Activated CD4-positive, alpha-beta T cell treated with anti-CD3 and anti-CD28 coated beads for 24 hours (primary cell): ENCODE measurements at regions not wholly inside any gene's neighbourhood (a gene's known extent, or its start where the extent isn't known, plus 50 kb on each side); places are given as distances from the start of the nearest gene placed in this dataset.

Experiments used
- DNase-seq, 2 donors: peaks; one replicate each; pipeline ENCODE4 v3.0.0-alpha.2; 2020; ENCODE audit warnings: low read depth in 2 of 2

DNA sequence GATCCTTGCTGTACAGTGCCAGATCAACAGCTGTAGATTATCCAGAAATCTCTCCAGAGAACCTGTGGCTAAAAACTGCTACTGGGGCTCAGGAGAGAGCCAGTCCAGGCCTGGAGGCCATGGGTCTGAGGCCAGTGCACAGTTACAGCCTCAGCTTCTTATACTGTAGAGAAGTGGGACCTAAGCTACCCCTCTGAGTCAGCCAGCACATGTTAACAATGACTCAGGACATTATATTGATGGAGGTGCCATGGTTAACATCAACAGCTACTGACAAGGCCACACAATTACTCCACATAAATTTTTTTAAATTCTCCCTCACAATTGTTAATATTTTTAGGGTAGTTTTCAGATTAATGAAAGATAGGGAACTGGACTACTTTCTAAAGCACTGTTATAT lies 138.5 kb downstream of the RBM26 start:
- no peak for DNase-seq

DNA sequence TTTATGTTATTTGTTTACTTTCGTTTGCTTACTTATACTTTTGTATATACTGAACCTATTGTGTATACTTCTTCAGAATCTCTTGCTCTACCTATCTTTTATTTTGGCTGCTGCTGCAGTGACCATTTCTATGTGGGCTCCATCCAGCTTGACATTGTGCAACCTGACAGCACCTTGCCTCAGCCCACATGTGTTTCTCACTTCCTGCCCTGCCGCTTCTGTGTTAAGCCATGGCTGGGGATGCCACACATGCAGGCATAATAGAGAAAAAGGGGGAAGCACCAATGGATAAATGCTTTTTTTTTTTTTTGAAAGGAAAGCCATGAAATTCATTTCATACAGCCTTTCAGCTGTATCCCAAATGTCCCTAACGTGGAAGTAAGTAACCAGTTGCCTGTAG lies 147.6 kb downstream of the RBM26 start:
- no peak for DNase-seq

DNA sequence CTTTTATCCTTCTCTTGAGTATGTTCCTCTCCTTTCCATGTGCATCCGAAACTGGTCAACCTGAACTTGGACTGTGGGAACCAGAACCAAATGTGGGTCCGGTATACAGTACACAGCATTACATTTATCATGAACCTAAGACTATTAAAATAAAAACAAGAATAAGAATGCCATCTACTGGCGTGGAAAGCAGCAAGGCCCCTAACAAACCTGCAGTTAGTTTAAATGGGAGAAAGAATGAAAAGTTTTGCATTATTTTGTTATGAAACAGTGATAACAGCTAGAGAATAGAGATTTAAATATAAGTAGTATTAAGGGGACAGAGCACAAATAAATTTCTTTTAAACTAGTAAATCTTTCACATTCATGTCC lies 159.5 kb downstream of the RBM26 start:
- no peak for DNase-seq

DNA sequence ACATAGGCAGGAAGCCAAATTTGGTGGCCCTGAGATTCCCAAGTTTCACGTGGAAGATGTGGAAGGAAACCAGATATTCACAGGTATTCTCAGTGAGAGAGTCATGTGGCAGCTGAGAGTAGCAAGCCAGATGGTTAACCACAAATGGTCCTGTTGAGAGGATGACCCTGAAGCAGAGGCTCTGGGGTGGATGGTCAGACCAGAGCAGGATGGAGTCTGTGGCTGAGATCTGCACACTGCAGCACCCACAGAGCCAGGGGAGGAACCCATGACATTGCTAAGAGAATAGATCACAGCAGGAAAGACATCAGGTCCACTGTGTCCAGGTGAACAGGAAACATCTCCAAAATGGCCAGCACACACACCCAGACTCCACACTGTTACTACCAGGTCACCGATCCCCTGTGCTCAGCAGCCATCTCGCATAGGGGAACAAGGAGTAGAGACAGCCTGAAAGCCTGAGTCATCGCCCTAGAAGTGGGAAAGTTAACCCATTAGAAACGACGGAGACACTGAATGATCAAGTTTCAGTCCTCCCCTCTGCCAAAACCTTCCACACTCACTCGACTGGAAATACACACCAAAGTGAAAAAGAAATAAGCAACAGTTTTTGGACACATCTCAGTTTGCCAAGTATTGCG lies 160.0 kb downstream of the RBM26 start:
- no peak for DNase-seq

DNA sequence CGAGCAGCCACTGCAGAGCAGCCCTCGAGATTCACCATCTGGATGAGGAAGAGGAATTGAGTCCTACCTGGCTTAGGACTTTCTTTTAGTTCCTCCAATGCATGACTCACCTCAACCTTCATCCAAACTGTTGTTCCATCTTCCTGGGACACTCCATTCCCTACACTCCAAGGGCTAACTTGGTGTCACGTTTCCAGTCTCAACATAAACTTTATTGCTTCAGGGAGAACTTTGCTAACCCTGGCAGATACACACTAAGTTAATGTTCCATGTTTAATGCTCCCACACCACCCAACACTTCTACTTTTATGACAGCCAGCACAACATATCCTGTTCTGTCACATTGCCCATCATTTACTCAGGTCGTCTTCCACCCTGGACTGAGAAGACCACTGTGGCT lies 164.4 kb downstream of the RBM26 start:
- no peak for DNase-seq

DNA sequence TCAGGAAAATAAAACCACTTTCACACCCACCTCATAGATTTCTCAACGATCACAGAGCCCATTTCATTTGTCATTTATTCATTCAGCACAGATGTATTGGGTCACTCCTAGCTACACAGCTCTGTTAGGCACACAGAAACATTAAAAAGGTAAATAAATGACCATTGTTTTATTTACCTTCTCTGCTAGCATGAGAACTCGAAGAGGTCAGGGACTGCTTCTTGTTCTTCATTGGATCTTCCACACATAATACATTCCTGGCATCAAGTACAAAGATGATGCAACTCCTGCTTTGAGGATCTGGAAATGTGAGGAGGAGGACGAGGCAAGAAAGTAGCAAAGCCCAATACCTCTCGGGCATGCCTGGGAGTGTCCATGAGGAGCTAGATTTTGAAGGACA lies 168.1 kb downstream of the RBM26 start:
- no peak for DNase-seq

DNA sequence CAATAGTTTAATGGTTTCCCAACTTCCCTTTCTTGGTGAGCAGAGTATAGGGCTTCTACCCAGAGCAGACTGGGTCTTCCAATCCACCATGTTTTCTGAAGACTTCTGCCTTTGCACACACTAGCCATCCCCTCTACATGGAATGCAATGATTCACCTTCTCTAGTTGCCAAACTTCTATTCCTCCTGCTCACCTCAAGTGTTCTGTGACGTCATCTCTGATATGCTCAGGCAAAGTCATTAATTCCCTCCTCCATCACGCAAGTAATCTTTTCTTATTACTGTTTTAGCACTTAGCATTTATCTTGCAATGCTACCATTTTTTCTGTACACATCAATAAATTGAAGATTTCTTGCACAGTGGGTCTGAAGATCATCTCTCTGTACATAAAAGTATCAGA lies 174.2 kb downstream of the RBM26 start:
- no peak for DNase-seq

DNA sequence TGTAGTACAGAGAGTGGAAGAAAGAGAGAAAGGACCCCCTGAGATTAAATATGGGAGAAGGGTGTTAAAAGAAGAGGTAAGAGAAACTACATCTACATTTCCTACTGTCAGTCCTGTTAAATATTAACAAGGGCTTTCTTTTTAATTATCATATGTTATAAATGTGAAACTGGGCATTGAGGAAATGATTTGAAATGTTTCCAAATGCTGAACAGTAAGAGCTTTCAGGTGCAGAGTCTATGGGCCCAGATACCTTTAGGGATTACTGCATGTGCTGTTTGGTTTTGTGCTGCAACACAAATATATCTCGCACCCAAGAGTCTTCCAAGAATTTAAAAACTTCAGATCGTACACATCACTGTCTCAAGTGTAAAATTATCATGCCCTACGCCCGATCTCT lies 176.3 kb downstream of the RBM26 start:
- DNase-seq, result no peak

DNA sequence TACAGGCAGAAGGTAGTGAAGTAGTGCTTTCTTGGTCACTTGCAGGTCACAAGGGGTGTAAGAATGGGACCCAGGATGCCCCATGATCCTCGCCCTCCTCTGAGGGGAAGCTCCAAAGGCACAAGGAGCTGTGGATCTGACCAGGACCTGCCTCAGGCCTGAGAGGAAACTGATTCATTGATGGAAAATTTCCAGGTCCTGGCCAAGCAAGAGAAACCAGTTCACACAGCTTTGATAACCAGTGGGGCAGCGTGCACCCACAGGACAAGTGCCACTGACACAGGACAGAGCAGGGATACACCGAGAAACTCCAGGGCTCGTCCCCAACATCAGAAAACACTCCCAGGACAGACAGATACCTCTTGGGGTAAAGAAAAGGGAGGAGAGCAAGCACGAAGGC lies 177.1 kb downstream of the RBM26 start:
- no peak for DNase-seq

DNA sequence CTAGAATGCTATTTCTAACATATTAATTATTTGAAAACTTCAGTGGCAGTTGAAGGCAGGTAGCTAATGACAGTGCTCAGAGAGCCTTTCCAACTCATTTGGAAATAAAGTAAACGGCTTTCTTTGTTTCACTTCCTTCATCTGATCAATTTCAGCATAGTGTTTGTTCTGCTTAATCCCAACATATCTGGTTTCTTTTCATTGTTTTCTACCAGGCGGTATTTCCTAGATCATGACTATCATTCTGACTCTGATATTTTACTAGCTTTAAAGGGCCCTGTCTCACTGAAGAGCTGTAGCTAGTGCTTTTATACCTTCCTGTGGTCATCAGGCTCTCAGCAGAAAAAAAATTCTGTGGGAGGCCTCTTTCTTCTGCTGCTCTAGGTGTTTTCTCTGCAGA lies 178.6 kb downstream of the RBM26 start:
- DNase-seq, result no peak

DNA sequence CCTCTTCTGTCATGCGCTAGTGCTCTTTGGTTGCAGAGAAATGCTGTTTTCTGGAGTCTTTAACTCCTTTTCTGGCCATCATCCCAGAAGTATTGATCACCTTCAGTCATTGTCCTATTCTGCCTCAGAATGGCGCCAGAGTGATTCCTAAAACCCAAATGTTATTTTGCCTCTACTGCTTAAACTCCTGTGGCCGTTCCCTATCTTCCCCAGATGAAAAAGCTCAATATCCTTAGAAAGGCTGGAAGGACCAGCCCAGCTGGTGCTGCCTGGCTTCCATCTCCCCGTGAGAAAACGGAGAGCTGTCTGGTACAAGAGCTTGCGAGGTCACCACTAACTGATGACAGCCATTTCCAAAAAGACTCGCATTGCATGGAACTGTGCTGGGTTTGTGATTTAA lies 179.1 kb downstream of the RBM26 start:
- DNase-seq, result no peak

DNA sequence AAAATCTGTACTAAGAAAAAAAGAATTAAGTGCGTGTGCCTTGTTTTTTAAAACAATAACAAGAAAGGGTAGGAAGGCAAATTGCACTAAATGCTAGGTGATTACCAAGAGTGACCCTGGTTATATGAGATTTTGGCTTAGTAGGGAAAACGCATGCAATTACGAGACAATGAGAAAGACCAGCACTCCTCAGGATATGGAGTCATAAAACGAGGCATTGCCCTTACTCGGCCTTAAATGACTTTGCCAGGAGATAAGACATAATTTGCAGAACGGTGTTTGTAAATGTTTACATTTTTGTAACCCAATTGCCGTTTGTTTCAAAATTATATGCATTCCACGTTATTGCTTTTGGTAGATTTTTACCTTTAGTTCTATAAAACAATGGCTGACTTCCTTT lies 179.8 kb downstream of the RBM26 start:
- DNase-seq, result no peak

DNA sequence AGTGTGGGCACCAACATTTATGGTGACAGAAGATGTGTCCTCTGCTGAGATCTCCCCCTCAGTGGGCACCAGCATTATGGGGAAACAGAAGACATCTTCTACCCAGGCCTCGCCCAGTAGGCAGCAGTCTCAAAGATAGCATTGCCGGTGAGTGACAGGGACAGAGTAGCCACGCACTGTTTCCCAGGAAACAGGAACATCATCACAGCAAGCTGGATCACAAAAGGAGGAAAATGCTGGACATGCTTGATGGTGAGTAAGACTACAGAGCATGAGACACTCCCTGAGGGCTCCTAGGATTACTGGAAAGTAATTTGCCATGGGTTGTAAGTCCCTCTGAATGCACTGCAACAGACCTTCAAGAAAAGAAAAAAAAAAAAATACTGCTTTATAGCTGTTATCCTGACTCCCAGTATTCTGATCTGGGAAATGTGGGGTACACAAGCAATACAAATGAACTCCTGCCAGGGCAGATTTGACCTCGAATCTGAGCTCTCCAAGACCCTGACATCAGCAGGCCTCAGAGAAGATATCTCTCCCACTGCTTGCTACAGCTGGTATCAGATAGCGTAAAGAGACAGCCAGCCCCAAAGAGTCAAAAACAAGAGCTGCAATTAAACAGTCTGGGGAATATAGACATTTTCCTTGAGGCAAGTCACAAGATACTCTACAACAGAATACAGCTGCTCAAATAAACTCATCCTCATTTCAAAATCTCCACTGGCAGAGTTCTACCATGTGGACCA lies 180.4 kb downstream of the RBM26 start:
- DNase-seq, result no peak

DNA sequence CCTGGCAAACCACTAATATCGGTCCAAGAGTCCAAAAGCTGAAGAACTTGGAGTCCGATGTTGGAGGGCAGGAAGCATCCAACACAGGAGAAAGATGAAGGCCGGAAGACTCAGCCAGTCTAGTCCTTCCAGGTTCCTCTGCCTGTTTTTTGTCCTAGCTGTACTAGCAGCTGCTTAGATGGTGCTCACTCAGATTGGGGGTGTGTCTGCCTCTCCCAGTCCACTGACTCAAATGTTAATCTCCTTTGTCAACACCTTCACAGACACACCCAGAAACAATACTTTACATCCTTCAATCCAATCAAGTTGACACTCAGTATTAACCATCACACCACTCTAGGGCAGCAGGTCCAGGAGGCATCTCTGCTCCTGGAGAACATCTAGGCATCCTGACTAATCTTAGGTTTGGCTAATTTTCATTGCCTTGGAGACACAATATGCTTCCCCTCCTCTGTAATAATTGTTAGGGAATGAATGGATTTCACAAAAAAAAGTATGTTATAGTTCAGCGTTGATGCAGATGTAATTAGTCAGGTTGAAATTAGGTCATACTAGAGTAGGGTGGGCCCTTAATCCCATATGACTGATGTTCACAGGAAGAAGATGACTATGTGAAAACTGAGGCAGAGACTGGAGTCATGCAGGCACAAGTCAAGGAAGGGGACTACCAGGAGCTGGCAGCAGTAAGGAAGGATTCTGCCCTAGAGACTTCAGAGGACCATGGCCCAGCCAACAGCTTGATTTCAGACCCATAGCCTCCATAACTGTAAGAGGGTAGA lies 183.4 kb downstream of the RBM26 start:
- DNase-seq, result no peak

DNA sequence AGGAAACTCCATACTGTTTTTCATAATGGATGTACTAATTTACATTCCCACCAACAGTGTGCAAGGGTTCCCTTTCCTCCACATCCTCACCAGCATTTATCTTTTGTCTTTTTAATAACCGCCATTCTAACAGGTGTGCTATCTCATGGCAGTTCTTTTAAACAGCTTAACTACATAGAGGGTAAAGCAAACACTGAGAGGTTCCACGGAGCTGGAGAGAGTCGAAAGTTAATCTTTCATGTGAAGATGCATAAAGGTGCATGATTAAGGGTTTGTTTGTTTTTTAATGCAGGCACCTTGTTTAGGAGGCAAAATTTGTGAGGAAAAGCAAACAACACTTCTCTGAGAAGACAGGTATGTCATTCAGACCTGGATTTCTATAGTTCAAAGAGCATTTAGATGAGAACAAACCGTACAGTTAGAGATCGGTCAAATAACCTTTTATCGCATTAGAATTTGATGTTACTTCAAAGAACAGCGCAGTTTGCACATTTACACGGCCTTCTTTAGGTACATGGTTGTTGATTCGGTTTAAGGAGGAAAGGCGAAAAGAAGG lies 193.9 kb downstream of the RBM26 start:
- no peak for DNase-seq

DNA sequence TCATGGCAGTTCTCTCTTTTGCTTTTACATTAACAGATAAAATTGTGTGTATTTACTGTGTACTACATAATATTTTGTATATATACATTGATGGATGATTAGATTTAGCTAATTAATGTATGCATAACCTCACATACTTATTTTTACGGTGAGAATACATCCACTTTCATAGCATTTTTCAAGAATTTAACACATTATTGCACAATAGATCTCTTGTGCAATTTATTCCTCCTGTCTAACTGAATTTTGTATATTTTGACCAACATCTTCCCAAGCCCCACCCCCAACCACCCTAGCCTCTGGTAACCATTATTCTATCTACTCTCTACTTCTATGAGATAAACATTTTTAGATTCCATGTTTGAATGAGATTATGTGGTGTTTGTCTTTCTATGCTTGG lies 194.7 kb downstream of the RBM26 start:
- DNase-seq, result no peak

DNA sequence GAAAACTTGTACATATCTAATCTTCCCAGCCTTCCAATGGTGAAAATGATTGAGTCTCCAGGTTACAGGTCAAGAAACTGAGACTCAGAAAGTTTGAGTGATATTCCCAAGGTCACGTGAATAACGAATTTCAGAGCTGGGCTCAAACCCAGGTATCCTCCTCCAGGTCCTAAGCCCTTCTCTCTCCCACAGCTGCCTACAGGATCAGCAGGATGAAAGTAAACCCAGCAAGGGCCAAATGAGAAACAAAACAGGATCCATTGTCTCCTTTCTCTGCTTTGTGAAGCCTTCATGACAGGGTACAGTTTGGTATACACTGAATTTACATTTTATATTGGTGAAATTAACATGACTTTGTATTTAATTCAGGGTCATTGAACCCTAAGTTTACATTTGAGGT lies 208.1 kb downstream of the RBM26 start:
- DNase-seq, result no peak

DNA sequence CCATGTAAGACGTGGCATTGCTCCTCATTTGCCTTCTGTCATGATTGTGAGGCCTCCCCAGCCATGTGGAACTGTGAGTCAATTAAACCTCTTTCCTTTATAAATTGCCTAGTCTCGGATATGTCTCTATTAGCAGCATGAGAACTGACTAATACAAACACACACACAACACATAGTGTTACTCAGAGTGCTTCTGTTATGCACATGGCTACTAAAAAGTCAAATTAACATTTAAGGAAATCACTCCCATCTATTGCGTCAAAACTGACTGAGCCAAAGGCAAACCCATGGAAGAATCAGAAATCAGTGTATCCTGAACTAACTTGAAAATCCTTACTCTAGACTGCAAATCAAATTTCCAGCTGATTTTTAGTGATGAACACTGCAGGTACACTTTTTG lies 209.2 kb downstream of the RBM26 start:
- DNase-seq, result no peak

DNA sequence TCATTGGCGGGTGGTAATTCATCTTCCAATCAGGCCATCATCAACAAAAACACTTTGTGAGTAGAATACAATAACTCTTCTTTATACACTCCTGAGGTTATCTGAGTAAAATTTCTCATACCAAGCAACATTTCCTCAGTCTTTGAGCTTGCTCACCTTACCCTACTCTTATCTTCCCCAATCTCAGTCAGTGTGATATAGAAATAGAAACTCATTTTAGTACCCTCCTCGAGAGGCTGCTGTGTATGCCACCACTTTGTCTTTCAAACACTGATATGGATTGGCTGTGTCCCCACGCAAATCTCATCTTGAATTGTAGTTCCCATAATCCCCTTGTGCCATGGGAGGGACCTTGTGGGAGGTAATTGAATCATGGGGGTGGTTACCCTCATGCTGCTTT lies 209.7 kb downstream of the RBM26 start:
- DNase-seq, result no peak

DNA sequence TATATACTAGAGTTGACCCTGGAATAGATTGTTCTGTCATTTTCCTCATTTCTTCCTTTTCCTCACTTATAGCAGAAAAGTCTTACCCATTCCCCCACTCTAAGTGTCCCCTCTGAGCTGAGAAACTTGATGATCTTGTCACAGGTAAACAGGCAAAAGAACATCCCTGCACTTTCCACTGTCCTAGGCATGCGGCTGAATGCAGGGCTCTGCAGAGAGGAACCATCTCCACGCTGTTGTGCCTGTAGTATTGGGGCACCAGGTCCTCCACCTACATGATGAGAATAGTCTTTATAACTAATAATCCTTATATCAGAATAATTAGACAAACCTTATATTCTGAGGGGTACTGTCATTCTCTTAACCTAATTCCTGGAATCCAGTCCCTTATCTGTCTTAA lies 211.3 kb downstream of the RBM26 start:
- DNase-seq, result no peak

DNA sequence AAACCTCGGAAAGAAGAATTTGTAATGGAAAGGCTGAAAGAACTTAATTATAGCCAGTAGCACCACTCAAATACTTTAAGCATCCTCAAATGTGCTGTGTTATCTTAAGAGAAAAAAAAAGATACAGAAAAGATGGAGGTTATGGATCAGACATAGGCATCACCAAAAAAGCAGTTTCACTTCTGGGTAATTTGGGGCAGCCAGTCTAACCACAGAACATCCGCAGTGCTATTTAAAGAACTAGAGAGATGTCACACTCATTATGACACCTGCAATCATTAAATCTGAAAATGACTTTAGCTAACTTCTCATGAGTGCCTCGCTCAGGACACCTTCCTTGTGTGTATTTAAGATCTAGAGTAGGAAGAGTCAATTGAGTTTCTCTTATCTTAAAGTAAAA lies 211.8 kb downstream of the RBM26 start:
- peak in 1 of 2 donors; percentile 11 for DNase-seq

DNA sequence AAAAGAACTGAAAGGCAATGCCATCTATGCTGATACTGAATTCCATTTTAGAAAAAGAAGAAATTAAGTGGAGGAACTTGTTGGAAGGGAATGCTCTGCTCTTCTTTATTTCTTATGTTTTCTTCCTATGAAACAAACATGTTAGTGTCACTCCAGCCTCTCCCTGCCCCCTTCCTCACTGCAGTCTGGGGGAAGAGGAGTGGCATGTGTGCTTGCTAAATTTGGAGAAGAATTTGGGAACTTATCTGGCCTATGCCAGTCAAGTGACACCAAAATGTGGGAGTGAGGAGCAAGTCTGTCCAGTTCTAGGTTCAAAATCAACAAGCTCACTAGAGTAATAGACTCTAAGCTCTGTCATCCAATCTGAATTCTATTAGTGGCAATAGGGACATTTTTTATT lies 214.6 kb downstream of the RBM26 start:
- no peak for DNase-seq

DNA sequence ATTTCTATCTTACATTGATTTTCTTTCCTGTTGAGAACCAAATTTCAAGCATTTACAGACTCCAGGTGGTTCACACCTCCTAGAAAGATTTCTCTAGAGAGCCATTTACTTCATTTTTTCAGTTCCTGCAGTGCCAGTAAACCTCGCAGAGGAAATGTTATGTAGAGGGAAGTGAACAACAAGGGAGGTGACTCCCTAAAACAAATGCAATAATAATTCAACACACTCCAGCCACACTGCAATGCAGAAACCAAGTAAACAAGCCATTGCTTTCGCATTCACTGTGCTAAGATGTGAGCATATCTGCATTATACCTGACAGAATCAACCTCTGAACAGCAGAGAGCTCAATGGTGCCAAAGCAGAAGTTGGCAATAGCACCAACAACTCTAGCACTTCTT lies 215.1 kb downstream of the RBM26 start:
- no peak for DNase-seq
